IMR-90 (cell line): ENCODE measurements at regions not wholly inside any gene's neighbourhood (a gene's known extent, or its start where the extent isn't known, plus 50 kb on each side); places are given as distances from the start of the nearest gene placed in this dataset.

Experiments used
- CEBPB ChIP-seq: IDR thresholded peaks from 2 replicates; pipeline ENCODE4 v1.6.1; 2012; ENCODE audit warnings: low read depth, low read length, improper control_type of control experiment
- CHD1 ChIP-seq: IDR thresholded peaks from 2 replicates; pipeline ENCODE4 v1.6.1; 2012; ENCODE audit warnings: low read depth, low read length, improper control_type of control experiment
- FOS ChIP-seq: fragments of 150-350 bp; IDR thresholded peaks from 2 replicates; pipeline ENCODE4 v1.6.1; 2016; ENCODE audit warnings: low read depth, low read length
- MAFK ChIP-seq: IDR thresholded peaks from 2 replicates; pipeline ENCODE4 v1.6.1; 2012; ENCODE audit warnings: low read depth, low read length, improper control_type of control experiment
- POLR2A ChIP-seq: IDR thresholded peaks from 2 replicates; pipeline ENCODE4 v1.6.1; 2012; ENCODE audit warnings: mild to moderate bottlenecking, low read depth, low read length
- TF ChIP-seq, protein P1 (sequence below): conservative IDR thresholded peaks from 2 replicates; pipeline ENCODE4 v1.5.1; 2012; ENCODE audit warnings: mild to moderate bottlenecking, low read depth, low read length, improper control_type of control experiment

DNA sequence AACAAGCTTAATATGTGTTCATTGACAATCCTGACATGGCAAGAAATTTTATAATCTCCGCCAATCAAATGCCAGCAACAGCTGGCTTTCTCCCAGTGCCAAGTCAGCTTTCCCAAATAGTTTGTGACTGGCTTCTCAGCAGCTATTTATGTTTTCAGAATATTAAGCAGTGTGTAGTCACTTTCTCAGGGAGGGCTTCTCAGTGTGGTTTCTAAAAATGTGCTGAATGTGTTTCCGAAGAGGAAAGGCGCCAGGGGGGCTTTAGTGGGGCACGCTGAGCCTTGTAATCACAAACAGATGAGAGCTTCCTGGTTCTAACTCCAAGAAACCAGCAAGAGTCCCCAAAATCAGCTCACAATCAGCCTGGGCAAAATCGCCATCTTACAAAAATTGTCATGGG lies 258.7 kb upstream of the CPEB2 start:
- TF ChIP-seq POLR2A (no peak), CEBPB (no peak), MAFK (no peak), CHD1 (no peak), FOS (no peak)
- TF ChIP-seq, protein P1, sequence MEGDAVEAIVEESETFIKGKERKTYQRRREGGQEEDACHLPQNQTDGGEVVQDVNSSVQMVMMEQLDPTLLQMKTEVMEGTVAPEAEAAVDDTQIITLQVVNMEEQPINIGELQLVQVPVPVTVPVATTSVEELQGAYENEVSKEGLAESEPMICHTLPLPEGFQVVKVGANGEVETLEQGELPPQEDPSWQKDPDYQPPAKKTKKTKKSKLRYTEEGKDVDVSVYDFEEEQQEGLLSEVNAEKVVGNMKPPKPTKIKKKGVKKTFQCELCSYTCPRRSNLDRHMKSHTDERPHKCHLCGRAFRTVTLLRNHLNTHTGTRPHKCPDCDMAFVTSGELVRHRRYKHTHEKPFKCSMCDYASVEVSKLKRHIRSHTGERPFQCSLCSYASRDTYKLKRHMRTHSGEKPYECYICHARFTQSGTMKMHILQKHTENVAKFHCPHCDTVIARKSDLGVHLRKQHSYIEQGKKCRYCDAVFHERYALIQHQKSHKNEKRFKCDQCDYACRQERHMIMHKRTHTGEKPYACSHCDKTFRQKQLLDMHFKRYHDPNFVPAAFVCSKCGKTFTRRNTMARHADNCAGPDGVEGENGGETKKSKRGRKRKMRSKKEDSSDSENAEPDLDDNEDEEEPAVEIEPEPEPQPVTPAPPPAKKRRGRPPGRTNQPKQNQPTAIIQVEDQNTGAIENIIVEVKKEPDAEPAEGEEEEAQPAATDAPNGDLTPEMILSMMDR, result no peak
